ENCODE measurements at regions not wholly inside any gene's neighbourhood (a gene's known extent, or its start where the extent isn't known, plus 50 kb on each side); places are given as distances from the start of the nearest gene placed in this dataset.
A peak's percentile ranks its signal among the peaks of the same experiment; 100 is the strongest.

DNA sequence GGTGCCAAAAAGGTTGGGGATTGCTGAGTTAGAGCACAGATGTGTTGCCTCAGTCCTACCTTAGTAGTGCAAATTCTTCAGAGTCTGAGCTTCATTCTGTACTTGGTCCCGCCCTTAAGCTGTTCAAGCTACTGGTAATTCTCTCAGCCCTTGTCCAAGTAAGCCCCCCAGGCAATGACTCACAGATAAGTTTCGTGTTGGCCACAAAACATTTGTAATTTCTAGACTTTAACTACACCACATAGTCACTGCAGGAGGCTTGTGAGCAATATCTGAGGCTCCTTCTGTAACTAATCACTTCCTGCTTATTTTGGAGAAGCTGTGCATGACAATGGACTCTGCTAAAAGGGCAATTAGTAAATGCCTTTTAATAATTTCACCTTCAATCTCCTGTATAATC is 1420.5 kb downstream of the PCDH7 start:
- H4K20me1 ChIP-seq (ENCODE audit: control insufficient read depth, insufficient read depth, insufficient read length): no peaks in the 10 kb centered on the region
- no peaks in the 10 kb centered on the region for H3K9me3 ChIP-seq (ENCODE audit: control insufficient read depth, low read depth, low read length)
- H3K23ac ChIP-seq (ENCODE audit: insufficient read length, low read depth, low read length): no peak overlapping the region
- Mint-ChIP-seq H3K36me3 (ENCODE audit: insufficient read depth in 1 of 3, low read depth in 3 of 3) (no peaks in the 10 kb centered on the region; a peak in 1 of 7 replicates), H3K27me3 (ENCODE audit: low read depth) (no peaks in the 10 kb centered on the region), H3K4me1 (peaks cover 7 to 8% of the 10 kb centered on the region in 2 experiments), H3K9me3 (no peaks in the 10 kb centered on the region; a peak in 1 of 5 replicates), H3K27ac (peak overlapping the region in 1 of 3 experiments; percentile 4; a peak in 1 of 7 replicates), H3K4me3 (no peak overlapping the region)
- no peaks in the 10 kb centered on the region for H3K4me1 ChIP-seq (ENCODE audit: insufficient read depth, low read length)
- H3K9ac ChIP-seq (ENCODE audit: extremely low read depth, insufficient read length, low read length): no peak overlapping the region
- no peak overlapping the region for H3K27ac ChIP-seq (ENCODE audit: insufficient read length, low read depth, low read length)
- no peak overlapping the region for H2BK5ac ChIP-seq (ENCODE audit: insufficient read length, low read length)
- no peaks in the 10 kb centered on the region for H3K23me2 ChIP-seq (ENCODE audit: insufficient read length, low read depth, low read length, poor library complexity, severe bottlenecking)
- DNase-seq: no peak
- no peak overlapping the region for H4K91ac ChIP-seq (ENCODE audit: insufficient read length, low read depth, low read length)
- no peak overlapping the region for H3K4ac ChIP-seq (ENCODE audit: low read depth, low read length)
- WGBS (ENCODE audit: extremely low coverage, insufficient read length, low lambda C conversion rate): no CpG with 5 or more reads among the region's 2 CpGs
- H2AFZ ChIP-seq (ENCODE audit: low read length): no peak overlapping the region
- no peak overlapping the region for H3T11ph ChIP-seq (ENCODE audit: low read length)
- TF ChIP-seq, protein P1, sequence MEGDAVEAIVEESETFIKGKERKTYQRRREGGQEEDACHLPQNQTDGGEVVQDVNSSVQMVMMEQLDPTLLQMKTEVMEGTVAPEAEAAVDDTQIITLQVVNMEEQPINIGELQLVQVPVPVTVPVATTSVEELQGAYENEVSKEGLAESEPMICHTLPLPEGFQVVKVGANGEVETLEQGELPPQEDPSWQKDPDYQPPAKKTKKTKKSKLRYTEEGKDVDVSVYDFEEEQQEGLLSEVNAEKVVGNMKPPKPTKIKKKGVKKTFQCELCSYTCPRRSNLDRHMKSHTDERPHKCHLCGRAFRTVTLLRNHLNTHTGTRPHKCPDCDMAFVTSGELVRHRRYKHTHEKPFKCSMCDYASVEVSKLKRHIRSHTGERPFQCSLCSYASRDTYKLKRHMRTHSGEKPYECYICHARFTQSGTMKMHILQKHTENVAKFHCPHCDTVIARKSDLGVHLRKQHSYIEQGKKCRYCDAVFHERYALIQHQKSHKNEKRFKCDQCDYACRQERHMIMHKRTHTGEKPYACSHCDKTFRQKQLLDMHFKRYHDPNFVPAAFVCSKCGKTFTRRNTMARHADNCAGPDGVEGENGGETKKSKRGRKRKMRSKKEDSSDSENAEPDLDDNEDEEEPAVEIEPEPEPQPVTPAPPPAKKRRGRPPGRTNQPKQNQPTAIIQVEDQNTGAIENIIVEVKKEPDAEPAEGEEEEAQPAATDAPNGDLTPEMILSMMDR (conservative IDR thresholded peaks at IDR 0.05): no peak
- no peak overlapping the region for H3K18ac ChIP-seq (ENCODE audit: insufficient read length, low read depth, low read length)
- H2BK120ac ChIP-seq (ENCODE audit: low read depth, low read length, poor library complexity, severe bottlenecking): no peak overlapping the region
- no peak overlapping the region for H4K5ac ChIP-seq (ENCODE audit: insufficient read length, low read depth, low read length)
- H2BK15ac ChIP-seq (ENCODE audit: low read depth, low read length): no peak overlapping the region
- no peak overlapping the region for H3K4me2 ChIP-seq (ENCODE audit: insufficient read depth, insufficient read length, low read length)
- no peak overlapping the region for H2AK5ac ChIP-seq (ENCODE audit: insufficient read length, low read length)
- no peak overlapping the region for H2BK12ac ChIP-seq (ENCODE audit: insufficient read length, low read depth, low read length)
- no peak overlapping the region for H3K56ac ChIP-seq (ENCODE audit: insufficient read length, low read depth, low read length)
- H4K8ac ChIP-seq (replicated peaks; ENCODE audit: insufficient read length, low read depth, low read length): no peak overlapping the region
- H3K14ac ChIP-seq (ENCODE audit: insufficient read depth, low read length): no peak overlapping the region
- H3K79me2 ChIP-seq (ENCODE audit: insufficient read depth, low read length): no peaks in the 10 kb centered on the region
- H3K79me1 ChIP-seq (ENCODE audit: insufficient read depth, low read depth, low read length, poor library complexity, severe bottlenecking): no peaks in the 10 kb centered on the region
- no peaks in the 10 kb centered on the region for H3K27me3 ChIP-seq (ENCODE audit: insufficient read depth, low read length)
- no peak overlapping the region for H2BK20ac ChIP-seq (ENCODE audit: low read depth, low read length, poor library complexity, severe bottlenecking)

All from H9 (cell line).